ENCODE measurements at regions not wholly inside any gene's neighbourhood (a gene's known extent, or its start where the extent isn't known, plus 50 kb on each side); places are given as distances from the start of the nearest gene placed in this dataset.

DNA sequence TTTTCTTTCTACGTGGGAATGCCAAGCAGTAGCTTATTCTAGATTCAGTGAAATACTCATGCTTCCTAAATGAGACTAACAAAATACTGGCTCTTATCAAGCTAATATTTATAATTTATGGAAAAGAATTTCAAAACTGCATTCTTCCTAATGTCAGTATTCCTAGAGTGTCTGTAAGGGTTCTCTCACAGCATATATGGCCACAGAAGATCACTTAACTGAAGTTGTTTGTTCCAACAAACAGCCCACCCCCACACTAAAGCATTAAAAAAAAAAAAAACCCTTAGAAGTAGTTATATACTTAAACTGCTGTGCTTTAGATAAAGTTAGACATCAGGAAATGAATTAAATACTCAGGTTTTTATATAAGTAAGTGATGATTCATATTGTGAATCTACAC, 247.7 kb upstream of the HSF2 start:
- TF ChIP-seq, protein P1, sequence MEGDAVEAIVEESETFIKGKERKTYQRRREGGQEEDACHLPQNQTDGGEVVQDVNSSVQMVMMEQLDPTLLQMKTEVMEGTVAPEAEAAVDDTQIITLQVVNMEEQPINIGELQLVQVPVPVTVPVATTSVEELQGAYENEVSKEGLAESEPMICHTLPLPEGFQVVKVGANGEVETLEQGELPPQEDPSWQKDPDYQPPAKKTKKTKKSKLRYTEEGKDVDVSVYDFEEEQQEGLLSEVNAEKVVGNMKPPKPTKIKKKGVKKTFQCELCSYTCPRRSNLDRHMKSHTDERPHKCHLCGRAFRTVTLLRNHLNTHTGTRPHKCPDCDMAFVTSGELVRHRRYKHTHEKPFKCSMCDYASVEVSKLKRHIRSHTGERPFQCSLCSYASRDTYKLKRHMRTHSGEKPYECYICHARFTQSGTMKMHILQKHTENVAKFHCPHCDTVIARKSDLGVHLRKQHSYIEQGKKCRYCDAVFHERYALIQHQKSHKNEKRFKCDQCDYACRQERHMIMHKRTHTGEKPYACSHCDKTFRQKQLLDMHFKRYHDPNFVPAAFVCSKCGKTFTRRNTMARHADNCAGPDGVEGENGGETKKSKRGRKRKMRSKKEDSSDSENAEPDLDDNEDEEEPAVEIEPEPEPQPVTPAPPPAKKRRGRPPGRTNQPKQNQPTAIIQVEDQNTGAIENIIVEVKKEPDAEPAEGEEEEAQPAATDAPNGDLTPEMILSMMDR (IDR thresholded peaks at IDR 0.05; ENCODE audit: insufficient read depth, low read length): no peak
- TF ChIP-seq REST (IDR thresholded peaks at IDR 0.05; ENCODE audit: insufficient replicate concordance, low read depth): no peak
